ENCODE measurements at regions not wholly inside any gene's neighbourhood (a gene's known extent, or its start where the extent isn't known, plus 50 kb on each side); places are given as distances from the start of the nearest gene placed in this dataset.

DNA sequence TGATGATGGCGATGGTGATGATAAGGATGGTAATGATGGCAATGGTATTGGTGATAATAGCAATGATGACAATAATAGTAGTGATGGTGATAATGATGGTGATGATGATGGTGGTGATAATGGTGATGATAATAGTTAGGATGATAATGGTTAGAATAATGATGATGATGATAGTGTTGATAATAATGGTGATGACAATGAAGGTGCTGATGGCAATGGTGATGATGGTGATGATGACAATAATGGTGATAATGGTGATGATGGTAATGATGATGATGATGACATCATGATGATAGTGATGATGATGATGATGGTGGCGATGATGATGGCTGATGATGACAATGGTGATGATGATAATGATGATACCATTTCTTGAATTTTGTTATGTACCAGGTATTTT lies 309.9 kb downstream of the MIAT start:
- TF ChIP-seq, protein P1, sequence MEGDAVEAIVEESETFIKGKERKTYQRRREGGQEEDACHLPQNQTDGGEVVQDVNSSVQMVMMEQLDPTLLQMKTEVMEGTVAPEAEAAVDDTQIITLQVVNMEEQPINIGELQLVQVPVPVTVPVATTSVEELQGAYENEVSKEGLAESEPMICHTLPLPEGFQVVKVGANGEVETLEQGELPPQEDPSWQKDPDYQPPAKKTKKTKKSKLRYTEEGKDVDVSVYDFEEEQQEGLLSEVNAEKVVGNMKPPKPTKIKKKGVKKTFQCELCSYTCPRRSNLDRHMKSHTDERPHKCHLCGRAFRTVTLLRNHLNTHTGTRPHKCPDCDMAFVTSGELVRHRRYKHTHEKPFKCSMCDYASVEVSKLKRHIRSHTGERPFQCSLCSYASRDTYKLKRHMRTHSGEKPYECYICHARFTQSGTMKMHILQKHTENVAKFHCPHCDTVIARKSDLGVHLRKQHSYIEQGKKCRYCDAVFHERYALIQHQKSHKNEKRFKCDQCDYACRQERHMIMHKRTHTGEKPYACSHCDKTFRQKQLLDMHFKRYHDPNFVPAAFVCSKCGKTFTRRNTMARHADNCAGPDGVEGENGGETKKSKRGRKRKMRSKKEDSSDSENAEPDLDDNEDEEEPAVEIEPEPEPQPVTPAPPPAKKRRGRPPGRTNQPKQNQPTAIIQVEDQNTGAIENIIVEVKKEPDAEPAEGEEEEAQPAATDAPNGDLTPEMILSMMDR (conservative IDR thresholded peaks at IDR 0.05; ENCODE audit: low read depth, low read length): no peak
- TF ChIP-seq EZH2 (IDR thresholded peaks at IDR 0.05; ENCODE audit: borderline replicate concordance, low read depth, low read length, poor library complexity, severe bottlenecking): no peak

All from A673 (cell line).